Calu3 (cell line): ENCODE measurements at regions not wholly inside any gene's neighbourhood (a gene's known extent, or its start where the extent isn't known, plus 50 kb on each side); places are given as distances from the start of the nearest gene placed in this dataset.

Experiments used
- BruUV-seq: library from RNA; stranded (reverse); fragments of 400-500 nt; replicated peaks from 2 replicates; lab custom pipeline; 2021; lab: Mats Ljungman, UMichigan
- CTCF ChIA-PET: fragments of 300-600 bp; sonication (Branson Sonifier 250); formaldehyde crosslinking; loops from one replicate; lab custom pipeline; 2022; ENCODE audit warnings: antibody characterized with exemption; lab: Charles Lee
- DNase-seq: peaks from one replicate; pipeline ENCODE4 v3.0.0; 2022
- H3K27ac Mint-ChIP-seq: one replicate; pipeline ENCODE4 v1.8.0; 2022; ENCODE audit warnings: mixed read lengths; ENCODE audit not compliant: unreplicated experiment
- H3K27me3 Mint-ChIP-seq: one replicate; pipeline ENCODE4 v1.8.0; 2022; ENCODE audit warnings: mixed read lengths; ENCODE audit not compliant: unreplicated experiment
- H3K36me3 Mint-ChIP-seq: one replicate; pipeline ENCODE4 v1.8.0; 2022; ENCODE audit warnings: mild to moderate bottlenecking, moderate library complexity, mixed read lengths; ENCODE audit not compliant: insufficient read depth, unreplicated experiment
- H3K4me1 Mint-ChIP-seq: one replicate; pipeline ENCODE4 v1.8.0; 2022; ENCODE audit warnings: mild to moderate bottlenecking, low read depth, mixed read lengths; ENCODE audit not compliant: unreplicated experiment
- H3K4me3 Mint-ChIP-seq: one replicate; pipeline ENCODE4 v1.8.0; 2022; ENCODE audit warnings: mild to moderate bottlenecking, low read depth, moderate library complexity, mixed read lengths; ENCODE audit not compliant: unreplicated experiment
- H3K9me3 Mint-ChIP-seq: one replicate; pipeline ENCODE4 v1.8.0; 2022; ENCODE audit warnings: low read depth, mixed read lengths; ENCODE audit not compliant: unreplicated experiment
- CTCF ChIP-seq: fragments of 200-600 bp; IDR thresholded peaks from one replicate; pipeline ENCODE4 v1.8.0; 2022; ENCODE audit warnings: antibody characterized with exemption; ENCODE audit not compliant: unreplicated experiment
- intact Hi-C: fragments of 100-400 bp; cut with micrococcal nuclease; formaldehyde crosslinking; loops from one replicate; pipeline ENCODE4 v1.10.0; 2022; ENCODE audit not compliant: unreplicated experiment

GRCh38 chr16:55954906-55955305 is 79.7 kb upstream of the CES5A start:
- CTCF ChIA-PET, result interaction anchor here (0.5 kb wide), 1 partner anchor 272 kb away, joined by 5 read pairs; no protein-coding TSS in a partner anchor
- Mint-ChIP-seq H3K36me3 (no peaks in the 10 kb centered on the region), H3K4me1 (no peaks in the 10 kb centered on the region), H3K4me3 (no peak overlapping the region), H3K9me3 (peaks cover 6% of the 10 kb centered on the region), H3K27ac (no peak overlapping the region), H3K27me3 (peaks cover 20% of the 10 kb centered on the region)
- no peak for TF ChIP-seq CTCF
- intact Hi-C loops, result no loop called here
- no TSS peak for BruUV-seq
- DNase-seq, result no peak

- CTCF ChIA-PET, result interaction anchor here (0.9 kb wide), 1 partner anchor 369 kb away, joined by 3 read pairs; no protein-coding TSS in a partner anchor
- Mint-ChIP-seq H3K27me3 (peaks cover 28% of the 10 kb centered on the region), H3K36me3 (no peaks in the 10 kb centered on the region), H3K4me1 (peaks cover 8% of the 10 kb centered on the region), H3K27ac (no peak overlapping the region), H3K4me3 (no peak overlapping the region), H3K9me3 (peaks cover 3% of the 10 kb centered on the region)
- intact Hi-C loops, result loop anchor here (10.0 kb wide), 1 partner anchor 185 kb away; no protein-coding TSS in a partner anchor
- no TSS peak for BruUV-seq
- no peak for TF ChIP-seq CTCF
- DNase-seq, result no peak
These were observed 74.3 kb upstream of the CES5A start for GRCh38 chr16:55949518-55949917.

DNA sequence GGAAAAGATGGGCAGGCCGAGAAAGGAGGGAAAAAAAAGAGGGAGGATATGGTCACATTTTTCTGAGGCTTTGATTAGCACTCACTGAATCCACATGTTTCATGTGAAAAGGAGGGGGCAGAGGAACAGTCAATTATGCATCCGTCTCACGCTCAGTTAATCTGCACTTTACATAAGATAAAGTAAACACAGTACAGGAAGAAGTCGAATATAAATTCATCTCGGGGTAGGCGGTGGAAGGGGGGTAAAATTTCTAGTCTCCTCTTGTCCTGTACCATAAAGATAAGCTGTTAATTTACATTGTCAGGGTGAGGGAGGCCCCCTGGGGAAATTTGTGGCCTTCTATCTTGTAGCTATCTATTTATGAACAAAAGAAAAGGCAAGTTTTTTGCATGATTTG is 73.1 kb upstream of the CES5A start:
- no peak for DNase-seq
- CTCF ChIA-PET, result no interaction called here
- peaks cover 26% of the 10 kb centered on the region for H3K27me3 Mint-ChIP-seq
- H3K36me3 Mint-ChIP-seq, result no peaks in the 10 kb centered on the region
- no peak overlapping the region for H3K27ac Mint-ChIP-seq
- no peak for TF ChIP-seq CTCF
- H3K4me3 Mint-ChIP-seq, result no peak overlapping the region
- intact Hi-C loops, result loop anchor here (10.0 kb wide), 1 partner anchor 187 kb away; no protein-coding TSS in a partner anchor
- peaks cover 3% of the 10 kb centered on the region for H3K9me3 Mint-ChIP-seq
- H3K4me1 Mint-ChIP-seq, result peaks cover 8% of the 10 kb centered on the region
- BruUV-seq, result no TSS peak

DNA sequence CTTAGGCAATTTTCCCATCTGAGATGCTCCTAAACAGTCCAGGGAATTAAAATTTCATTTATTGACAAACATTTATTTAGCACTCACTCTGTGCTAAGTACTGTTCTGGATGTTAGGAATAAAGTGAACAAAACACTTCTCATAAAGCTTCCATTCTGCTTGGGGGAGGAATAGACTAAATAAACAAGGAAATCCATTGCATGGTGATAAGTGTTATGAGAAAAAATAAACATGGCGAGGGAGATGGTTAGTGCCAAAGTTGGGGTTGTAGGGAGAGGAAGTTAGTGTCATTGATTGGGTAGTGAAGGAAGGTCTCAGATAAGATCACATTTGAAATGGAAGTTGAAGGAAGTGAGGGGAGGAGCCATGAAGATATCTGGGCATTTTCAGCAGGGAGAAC is 72.2 kb upstream of the CES5A start:
- peaks cover 3% of the 10 kb centered on the region for H3K9me3 Mint-ChIP-seq
- peaks cover 26% of the 10 kb centered on the region for H3K27me3 Mint-ChIP-seq
- peaks cover 8% of the 10 kb centered on the region for H3K4me1 Mint-ChIP-seq
- no peak for TF ChIP-seq CTCF
- CTCF ChIA-PET, result no interaction called here
- H3K4me3 Mint-ChIP-seq, result no peak overlapping the region
- BruUV-seq, result no TSS peak
- no peaks in the 10 kb centered on the region for H3K36me3 Mint-ChIP-seq
- H3K27ac Mint-ChIP-seq, result no peak overlapping the region
- no peak for DNase-seq
- intact Hi-C loops, result loop anchor here (10.0 kb wide), 1 partner anchor 187 kb away; no protein-coding TSS in a partner anchor
